HPDE6-E6E7 (cell line): ENCODE measurements at regions not wholly inside any gene's neighbourhood (a gene's known extent, or its start where the extent isn't known, plus 50 kb on each side); places are given as distances from the start of the nearest gene placed in this dataset.

Experiments
- DNase-seq: peaks from one replicate; pipeline ENCODE4 v3.0.0; 2011; ENCODE audit warnings: missing footprints; ENCODE audit errors: extremely low spot score

DNA sequence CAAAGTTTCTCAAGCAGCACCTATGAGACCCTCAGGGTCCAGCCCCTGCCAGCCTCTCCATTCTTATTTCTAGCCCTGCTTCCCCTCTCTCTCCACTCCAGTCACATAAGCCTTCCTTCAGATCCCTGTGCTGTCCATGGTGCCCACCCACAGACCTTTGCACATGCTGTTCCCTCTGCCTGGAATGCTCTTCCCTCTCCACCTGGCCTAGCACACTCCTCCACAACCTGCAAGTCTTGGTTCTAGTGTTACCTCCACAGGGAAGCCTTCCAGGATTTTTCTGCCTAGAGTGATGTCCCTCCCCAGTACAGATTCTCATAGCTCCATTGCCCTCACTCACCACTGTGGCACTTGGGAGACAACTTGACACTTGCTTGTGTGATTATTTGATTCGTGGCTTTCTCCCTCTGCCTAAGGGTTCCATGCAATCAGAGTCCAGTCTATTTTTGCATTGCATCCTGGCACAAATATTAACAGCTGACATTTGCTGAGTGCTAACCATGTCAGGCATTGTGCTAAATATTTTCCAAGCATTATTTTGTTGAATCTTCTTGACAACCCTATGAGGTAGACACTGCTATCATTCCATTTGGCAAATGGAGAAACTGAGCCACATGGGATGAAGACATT lies 127.3 kb downstream of the SYF2 start:
- DNase-seq: no peak

DNA sequence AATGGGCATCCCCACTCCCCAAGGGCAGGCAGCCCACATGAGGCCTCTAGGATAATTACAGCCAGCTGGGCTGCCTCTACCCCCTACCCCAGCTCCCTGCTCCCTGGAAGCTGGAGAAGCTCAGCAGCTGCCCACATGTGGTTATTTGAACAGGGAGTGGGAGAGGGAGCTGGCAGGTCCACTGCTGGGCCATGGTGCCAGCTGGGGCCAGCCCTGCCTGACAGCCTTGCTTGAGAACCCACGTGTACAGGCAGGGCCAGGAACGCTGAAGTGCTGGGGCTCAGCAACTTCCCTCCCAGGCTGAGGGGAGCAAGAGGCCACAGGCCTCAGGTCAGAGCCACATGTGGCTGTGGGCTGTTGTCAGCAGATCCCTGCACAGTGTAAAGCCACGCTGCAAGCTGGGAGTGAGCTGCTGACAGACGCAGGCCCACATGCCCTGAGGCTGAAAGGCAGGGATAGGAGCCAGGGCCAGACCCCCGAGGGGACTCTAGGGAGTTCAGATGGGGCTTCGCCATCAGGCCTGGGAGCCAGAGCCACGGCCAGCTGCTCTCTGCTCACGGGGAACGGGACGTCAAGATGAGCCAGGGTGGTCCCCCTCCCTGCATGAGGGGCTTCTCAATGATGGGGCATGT lies 129.0 kb downstream of the SYF2 start:
- DNase-seq: no peak

DNA sequence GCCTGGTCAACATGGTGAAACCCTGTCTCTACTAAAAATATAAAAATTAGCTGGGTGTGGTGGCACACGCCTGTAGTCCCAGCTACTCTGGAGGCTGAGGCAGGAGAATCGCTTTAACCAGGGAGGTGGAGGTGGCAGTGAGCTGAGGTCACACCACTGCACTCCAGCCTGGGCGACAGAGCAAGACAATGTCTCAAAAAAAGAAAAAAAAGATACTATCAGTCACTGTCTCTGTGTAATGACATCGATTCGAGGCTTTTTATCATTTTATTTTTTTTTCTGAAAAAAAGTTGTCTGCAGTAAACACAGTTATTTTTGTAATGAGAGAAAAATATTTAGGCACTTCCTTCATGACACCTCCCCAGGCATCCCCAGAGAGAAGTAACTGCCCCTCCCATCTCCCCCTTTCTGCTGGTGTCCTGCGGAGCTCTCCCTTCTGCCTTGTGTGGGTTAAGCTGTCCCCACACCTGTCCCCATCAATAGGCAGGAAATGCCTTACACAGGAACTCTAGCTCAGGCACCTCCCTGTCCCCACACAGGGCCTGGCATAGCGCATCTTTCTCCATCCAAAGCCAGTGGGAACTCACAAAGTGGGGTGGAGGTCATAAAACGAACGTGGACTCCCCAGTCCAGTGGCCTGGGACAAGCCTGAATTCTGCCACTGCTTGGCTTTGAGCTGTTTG lies 132.0 kb downstream of the SYF2 start:
- no peak for DNase-seq

DNA sequence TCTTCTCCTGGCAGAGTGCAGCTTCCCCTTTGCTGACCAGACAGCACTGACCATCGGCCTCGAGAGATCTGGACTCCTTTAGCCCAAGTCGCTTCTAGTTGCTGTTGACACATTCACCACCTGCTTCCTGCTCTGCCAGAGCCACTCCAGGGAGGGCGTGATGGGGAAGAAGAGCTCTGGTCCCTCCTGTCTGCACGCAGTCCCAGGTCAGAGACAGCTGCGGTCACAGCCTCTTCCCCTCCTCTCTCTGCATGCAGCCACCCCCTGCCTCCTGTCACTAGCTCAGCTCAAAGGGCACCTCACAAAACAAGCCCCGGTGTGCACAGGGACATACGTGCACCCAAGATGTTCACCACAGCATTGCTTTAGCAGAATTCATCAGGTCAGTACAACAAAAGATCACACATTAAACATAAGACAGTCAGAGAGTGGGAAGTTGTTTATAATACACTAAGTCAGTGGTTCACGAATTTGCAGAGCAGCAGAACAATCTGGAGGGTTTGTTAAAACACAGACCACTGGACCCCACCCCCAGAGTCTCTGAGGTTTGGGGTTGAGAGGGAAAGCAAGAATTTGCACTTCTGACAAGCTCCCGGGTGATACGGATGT lies 132.9 kb downstream of the SYF2 start:
- no peak for DNase-seq

DNA sequence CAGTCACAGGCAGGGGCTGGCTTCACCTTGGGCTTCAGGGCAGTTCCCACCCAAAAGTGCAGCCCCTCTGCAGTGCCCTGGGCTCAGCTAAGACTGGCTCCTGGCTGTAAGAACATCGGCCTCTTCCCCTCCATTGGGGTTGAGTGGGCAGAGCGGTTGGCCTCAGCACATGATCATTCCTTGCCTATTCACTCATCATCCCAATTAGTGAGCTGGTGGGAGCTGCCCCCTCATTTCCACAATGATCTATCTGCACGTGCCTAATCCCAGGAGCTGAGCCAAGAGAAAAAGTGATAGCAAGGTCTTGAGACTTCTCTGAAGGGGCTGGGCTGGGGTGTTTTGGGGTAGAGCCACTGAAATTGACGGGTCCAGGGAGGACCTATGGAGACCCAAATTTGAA lies 133.6 kb downstream of the SYF2 start:
- DNase-seq: no peak

DNA sequence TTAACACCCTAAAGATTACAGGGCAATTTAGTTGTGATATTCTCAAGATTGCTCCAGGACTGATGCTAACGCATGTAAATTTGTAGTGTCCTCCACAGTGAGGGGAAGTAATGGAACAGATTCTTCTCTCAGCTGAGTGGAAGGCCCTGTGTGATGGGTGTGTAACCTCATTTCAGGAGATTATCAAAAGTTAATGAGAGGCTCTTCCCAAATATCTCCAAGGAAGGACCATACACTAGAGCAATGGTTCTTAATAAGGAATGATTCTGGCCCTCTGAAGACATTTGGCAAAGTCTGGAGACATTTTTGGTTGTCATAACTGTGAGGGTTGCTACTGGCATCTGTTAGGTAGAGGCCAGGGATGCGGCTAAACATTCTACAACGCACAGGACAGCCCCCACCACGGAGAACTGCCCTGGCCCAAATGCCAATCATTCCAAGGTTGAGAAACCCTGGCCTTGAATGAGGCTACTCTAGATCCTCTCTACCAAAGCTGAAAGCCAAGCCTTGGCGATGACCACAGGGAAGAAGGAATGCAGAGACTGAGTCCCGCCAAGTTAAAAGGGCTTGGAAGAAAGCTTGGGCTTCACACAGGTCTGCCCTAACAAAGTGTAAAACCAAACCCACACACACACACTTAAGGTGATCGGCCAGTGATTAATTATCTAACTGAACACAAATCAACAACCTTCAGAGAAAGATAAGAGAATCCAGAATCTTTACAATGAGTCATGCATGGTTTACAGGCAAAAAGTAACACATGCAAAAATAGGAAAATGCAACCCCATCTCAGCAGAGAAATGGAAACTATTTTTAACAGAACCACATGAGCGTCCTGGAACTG lies 135.8 kb downstream of the SYF2 start:
- DNase-seq: no peak

DNA sequence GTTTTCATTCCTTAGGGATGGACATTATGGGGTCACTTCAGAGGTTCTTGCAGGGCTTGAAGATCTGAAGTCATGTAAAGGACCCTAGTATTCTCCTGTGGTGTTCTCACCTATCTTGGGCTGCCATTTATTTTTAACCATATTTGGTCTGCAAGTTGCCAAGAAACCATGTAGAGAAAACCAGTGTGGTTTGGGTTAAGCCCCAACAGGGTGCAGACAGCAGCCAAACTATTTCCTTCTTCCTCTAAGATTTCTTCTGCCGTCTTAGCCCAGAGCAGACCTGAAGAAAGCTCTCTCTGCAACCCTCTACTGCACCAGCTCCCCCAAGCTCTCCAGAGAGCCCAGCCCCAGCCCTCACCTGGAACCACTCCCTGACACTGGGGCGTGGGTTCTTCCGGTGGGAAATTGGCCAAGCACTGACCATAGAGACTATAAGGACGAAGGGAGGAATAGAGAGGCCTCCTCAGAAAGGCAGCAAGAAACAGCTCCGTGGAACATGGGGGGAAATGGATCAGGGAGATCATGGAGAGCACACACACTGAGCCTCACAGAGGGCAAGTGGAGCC lies 136.6 kb downstream of the SYF2 start:
- DNase-seq: no peak

DNA sequence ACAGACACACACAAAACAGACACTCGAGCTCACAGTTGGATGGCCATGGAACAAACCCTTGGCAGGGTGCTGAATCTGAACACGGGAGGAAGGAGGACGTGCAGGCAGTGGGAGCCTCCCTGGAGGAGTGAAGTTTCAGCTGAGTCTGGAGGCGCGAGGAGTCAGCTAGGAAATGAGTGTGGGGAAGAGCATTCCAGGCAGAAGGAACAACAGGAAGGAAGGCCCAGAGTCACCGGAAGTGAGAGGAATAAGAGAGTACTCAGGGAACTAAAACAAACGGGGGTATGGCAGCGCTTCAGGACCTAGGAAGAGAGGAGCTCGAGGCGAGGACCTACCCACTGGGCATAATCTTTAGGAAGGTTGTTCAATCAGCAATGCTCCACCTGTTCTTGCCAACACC lies 137.3 kb downstream of the SYF2 start:
- no peak for DNase-seq

DNA sequence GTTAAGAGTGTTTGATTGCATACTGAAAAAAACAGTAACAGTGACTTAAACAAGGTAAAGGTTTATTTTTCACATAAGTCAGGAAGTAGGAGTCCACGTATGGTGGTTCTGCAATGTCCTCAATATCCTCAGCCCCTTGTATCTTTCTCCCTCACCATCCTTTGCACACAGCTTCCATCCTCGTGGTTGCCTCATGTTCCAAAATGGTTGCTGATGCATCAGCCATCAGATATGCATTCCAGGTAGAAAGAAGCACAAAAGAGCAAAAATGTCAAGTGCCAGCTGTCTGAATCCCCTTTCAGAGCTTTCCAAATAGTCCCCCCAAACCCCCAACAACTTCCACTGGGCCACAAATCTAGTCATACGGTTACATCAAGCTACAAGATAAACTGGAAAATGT lies 138.1 kb downstream of the SYF2 start:
- no peak for DNase-seq

DNA sequence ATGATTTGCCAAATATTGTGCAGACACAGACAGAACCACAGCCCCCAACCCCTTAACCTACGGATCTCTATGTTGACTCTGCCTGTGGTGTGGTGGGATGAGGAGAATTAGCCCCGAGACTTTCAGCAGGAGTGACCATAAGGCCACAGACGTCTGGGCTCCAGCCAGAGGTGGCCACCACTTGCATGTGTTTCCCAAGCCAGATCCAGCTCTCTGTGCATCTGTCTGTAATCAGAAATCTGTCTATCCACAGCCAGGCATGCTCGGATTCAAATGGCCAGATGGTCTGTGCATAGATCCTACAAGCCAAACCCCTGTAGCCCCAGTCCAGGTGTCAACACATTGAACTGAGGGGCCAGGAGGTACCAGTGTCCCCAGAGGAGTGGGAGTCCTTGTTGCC lies 140.6 kb downstream of the SYF2 start:
- no peak for DNase-seq

DNA sequence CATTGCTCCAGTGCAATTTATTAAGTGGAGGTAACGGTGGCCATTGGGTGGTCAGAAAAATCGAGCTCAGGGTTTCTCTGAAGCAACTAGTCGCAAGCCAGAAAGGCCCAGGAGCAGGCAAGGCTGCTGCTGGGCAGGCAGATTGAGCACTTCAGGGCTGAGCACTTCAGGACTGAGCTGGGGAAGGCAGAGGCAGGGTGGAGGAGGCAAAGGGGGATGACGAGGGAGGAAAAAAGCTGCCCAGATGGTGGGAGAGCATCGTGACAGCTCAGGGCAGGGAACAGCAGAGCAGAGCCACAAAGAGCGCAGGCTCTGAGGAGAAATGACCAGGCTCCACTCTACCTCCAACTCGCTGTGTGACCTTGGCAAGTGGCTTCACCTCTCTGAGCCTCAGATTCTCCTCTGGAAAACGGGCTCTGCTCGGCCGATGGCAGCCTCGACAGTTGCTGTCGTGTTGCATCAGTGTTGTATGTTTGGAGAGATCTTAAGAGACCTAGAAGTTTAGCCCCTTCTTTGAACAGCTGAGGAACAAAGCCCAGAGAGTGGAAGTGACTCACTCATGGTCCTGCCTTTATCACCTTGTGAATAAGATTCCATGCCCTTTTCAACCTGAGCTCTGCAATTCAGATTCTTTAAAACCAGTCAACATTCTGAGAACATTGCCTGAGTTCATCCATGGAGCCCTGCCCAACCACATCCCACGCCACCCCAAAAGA lies 141.4 kb downstream of the SYF2 start:
- DNase-seq: no peak

DNA sequence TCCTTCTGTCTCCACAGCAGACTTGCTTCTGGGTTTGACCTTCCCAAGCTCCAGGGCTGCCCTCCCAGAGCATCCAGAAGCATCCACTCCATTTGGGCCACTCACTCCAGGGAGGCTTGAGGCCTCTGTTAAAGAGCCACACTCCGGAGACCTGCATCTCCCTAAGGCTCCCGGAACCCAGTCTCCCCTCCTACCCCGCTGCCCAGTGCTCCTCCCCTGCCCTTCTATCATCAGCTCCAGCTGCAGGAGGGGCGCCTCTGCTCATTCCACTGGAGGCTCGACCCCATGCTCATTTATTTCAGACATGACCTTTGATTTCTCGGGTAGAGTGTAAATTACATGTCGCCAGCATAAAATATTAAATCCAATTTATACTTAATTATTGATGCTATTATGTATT lies 142.5 kb downstream of the SYF2 start:
- DNase-seq: no peak

DNA sequence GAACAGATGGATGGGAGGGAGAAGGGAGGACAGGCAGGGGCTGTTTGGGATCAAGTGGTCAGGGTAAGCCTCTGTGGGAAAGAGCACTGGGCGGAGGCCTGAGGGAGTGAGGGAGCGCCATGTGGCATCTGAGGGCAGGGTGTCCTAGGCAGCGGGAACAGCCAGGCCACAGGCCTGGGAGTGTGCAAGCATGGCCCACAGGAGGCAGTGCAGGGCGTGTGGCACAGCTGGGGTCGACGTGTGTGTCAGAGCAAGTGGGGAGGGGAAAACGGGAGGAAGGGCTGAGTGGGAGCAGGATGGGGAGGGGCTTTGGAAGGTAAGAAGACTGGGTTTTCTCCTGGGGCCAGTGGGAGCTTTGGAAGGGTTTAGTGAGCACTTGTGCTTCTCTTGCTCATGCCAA lies 143.4 kb downstream of the SYF2 start:
- no peak for DNase-seq

DNA sequence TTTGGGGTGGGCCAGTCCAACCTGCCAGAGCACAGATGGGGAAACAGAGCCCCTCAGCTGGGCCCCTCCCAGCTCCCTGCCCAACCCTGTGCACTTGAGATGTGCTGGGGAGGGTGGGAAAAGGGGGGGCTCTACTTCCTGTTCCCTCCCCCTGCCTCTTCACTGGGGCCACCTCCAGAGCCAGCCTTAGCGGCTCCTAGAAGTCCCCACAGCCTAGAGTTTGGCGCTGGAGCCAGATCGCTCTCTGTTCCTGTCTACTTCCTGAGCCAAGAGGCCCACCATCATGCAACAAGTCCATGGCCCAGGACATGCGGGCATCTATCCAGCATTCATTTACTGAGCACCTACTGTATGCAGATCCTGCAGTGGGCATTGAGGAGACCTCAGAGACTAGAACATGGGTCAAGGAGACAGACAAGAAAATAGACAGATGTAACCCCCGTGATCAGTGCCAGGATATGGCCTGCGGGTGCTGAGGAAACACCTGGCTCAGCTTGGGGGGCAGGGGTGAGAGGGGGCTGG lies 144.1 kb downstream of the SYF2 start:
- no peak for DNase-seq

DNA sequence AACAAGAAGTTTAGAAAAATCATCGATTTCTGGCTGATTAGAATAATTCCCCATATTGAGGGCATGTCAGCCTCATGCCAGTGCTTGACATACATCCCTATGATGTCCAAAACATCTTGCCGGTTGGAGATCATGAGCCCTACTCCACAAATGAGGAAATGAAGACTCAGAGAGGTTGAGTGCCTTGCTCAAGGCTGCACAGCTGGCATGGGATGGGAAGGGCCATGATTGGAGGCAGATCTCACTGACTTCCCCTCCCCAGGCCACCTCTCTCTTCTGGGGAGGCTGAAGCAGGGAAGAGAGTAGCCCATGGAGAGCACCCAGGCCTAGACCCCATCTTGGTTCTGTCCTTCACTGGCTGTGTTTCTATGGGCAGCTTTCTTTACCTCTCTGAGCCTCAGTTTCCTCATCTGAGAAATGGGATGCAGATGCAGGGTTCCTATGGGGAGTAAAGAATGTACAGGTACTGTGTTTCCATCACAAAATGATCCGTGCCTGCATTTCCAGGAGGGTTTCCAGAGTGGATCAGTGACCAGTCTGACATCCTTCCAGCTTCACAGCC lies 145.7 kb downstream of the SYF2 start:
- no peak for DNase-seq

DNA sequence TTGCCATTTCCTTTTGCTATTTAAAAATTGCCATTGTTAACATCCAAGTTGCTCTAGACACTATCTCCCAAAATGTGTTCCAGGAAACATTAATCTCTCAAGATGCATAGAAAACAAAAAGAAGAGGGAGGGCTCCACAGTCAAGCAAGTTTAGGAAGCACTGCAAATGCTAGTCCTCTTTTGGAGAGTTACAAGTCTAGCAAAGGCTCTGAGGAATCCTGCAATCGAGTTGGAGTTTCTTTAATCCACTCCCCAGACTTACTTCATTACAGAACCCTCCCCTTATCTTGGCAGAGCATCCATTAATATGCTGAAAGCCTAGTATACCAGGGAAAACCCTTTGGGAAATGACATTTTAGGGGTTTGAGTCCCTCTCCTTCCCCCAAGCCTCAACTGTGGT lies 147.9 kb downstream of the SYF2 start:
- no peak for DNase-seq

DNA sequence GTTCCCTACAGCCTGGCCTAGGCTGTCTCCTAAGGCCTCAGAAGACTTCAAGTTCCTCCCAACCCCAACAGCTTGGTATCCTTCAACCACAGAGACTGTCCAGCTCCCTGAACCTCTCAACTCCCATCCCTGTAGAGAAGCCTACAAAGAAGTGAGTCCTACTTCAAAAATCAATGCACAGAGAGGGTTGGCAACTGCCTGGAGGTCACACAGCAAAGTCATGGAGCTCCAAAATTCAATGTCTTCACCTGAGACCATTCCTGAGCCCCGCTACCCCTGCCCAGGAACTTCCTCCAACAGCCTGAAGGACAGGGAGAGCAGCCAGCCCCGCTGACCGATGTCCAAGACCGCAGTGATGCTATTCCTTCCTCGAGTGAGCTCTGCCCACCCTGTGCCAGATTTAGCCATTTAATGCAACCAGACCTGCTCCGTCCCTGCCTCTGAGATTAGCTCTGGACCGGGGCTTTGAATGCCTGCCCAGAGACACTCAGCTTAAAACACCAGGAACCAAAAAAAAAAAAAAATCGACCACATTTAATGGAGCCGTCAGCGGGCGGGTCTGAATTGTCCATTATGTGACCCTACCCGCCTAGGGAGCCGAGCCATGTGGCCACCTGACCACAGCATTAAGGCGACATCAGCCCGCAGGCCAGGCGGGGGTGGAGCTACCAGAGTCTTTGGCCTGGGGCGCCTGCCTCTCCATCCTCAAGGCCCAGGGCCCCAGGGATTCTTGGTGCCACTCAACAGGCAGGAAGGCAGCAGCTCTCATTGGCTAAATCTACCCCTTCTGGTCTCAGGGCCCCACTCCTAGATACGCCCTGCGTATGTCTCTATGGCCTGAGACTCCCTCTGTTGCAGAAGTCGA lies 148.6 kb downstream of the SYF2 start:
- no peak for DNase-seq

DNA sequence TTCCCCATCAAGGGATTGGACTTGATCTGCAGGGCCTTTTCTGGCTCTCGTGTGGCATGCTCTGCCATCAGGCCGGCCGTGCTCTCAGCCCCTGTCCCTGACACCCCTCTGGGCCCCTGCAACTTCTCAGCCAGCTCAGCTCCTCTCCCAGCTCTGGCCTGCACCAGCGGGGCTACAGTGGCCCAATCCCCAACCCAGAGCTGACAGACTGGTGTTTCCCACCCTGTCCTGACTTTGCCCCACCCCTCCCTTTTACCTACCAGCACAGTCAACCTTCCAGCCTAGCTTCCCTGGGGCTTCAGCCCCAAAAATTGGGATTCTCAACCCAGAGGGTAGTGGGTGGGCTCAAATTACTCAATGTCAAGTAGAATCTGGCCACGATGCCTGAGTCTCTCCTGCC lies 149.3 kb downstream of the SYF2 start:
- no peak for DNase-seq

DNA sequence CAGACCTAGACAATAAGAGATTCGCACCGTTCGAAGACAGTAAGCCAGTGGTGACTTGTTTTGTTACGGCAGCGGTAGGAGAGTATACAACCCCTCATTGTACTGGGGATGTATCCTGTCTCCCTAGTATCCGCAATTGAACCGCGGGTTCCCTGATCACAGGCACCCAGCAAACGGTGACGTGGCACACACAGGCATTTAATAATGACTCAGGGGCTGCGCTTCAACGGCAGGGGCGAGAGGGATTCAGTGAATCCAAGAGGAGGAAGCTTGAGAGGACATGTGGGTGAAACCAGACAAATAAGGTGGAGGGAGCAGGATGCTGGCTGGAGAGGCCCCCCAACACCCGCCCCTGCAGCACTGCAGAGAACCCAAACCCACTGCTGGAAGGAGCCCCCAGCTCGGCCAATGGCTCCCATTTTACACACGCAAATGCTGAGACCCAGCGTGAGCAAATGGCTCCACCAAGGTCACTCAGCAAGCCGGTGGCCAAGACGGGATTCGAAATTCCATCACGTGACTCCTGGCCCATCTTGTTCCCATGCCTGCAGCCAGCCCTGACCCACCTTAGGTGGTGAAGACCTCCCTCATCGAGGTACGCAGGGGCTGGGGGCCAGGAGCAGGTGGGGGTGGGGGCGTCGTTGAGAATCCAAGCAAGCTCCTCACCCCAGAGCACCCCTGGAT lies 149.9 kb downstream of the SYF2 start:
- DNase-seq: no peak
